GM19035 (cell line): ENCODE measurements at regions not wholly inside any gene's neighbourhood (a gene's known extent, or its start where the extent isn't known, plus 50 kb on each side); places are given as distances from the start of the nearest gene placed in this dataset.
A peak's percentile ranks its signal among the peaks of the same experiment; 100 is the strongest.

Experiments used
- ATAC-seq: cut with Tn5 transposase; IDR thresholded peaks from one replicate; pipeline ENCODE4 v1.9.1; 2021; ENCODE audit not compliant: unreplicated experiment

GRCh38 chr11:80061056-80061455 is 620.2 kb upstream of the TENM4 start:
- ATAC-seq: no peak

DNA sequence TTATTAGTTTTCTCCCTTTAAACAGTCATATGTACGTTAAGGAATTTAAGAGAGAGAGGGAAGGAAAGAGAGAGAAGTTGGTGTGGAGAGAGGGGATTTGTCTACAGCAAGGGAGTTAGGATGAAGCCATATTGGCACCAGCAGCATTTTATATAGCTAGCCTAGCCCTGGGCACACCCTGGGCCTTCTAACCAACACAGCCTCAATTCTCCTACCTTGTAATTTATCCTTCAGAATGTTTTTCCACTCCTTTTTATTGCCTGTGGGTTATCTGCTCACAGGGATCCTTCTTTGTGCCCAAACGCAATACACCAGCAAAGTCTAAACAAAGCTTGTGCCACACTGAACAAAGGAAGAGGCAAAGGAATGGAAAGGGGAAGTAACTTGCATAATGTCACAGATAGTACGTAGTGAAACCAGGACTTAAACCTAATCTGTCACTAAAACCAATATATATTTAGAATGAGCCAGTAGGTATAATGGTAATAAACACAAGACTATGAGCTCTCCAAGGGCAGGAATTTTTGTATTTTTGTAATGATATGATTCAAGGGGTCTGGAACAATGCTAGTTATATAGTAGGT is 613.8 kb upstream of the TENM4 start:
- ATAC-seq: no peak

DNA sequence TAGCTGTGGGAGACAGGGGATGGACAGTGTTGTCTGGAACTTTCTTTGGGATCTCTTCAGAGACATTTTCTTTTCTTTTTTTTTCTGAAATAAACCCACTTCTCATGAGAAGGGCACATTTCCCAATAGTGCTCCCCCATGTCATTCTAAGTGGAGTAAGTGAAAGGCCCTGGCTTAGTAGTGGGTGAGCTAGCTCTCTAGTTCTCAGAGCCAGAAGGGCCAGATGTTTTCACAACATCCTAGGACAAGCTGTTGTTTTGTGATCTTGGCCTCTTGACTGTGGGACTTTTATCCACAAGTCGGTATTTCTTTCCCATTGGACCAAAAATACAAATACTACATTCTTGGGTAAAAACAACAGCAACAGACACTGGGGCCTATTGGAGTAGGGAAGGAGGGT is 607.7 kb upstream of the TENM4 start:
- ATAC-seq: no peak

DNA sequence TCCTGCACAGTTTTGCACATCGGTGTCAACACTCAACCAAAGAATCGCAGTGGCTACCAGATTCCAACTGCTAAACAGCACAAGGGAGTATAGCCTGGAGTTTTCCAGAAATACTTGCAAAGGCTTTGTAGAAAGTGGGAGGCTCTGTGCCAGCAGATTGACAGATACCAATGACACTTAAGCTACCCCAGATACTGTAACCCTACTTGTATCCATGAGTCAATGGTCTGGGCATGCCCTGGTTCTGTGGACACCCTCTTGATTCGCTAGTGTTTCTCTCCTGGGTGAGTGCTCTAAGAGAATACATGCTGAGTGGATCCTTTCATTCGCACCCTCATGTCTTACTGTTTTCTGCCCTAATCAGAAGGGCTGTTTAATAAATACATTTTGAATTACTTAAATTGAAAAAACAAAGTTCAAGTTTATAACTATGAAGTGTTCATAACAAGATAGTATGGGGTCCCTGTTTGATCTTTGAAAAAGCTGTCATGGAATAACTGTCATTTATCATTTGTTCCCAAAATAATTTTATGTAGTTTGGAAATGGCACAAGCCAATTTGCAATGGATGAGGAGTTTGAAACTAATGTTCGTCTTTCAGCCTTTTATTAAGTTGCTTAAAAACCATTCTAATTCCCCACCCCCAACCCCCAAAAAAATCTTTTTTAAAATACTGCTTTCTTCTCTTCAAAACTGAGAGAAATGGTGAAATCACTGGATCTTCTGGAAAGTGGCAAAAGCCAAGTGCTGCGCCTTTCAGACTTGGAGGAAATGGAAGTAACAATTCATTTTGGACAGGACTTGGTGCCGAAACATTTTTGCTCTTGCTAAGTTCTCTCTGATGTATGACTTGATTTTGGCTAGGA is 600.5 kb upstream of the TENM4 start:
- no peak for ATAC-seq

GRCh38 chr11:80034801-80035200 is 594.0 kb upstream of the TENM4 start:
- no peak for ATAC-seq

GRCh38 chr11:80031014-80031600 is 590.3 kb upstream of the TENM4 start:
- ATAC-seq: no peak

GRCh38 chr11:80028998-80029397 is 588.2 kb upstream of the TENM4 start:
- no peak for ATAC-seq

- peak; percentile 59 for ATAC-seq
Measured at GRCh38 chr11:80024119-80024518, 583.3 kb upstream of the TENM4 start.

GRCh38 chr11:80023386-80023785 is 582.6 kb upstream of the TENM4 start:
- no peak for ATAC-seq

DNA sequence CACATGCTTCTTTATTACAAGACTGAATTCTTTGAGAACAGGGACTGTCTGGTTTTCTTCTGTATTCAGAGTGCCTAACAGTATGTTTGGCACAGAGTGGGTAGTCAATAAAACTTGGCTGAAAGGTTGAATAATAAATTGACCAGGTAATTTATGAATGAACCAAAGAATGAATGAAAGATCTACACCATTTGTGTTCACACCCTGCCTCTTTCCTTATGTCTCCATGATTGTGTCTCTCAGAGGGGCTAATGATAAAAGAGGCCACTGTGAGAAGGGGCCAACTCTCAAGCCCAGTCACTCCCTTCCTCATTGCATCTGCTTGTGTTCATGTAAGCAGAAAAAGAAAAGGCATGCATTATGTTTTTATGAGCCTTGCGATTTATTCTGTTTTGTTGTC is 569.7 kb upstream of the TENM4 start:
- no peak for ATAC-seq

DNA sequence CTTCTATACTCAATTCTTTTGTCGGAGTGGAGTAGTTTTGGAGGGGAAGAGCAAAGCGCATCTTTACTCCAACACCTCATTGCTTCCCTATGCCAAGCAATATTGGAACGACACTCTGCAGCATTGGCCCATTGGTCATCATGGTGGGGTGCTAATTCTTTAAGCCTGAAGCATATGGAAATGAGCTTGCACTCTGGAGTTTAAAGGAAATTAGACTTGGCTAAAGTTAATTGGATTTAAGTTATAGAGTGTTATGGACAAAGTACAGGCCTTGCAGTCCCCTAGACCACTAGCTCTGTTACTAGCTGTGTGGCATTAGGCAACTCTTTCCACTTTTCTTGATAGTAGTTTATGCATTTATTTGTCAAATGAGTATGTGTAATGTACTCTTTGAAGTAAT is 568.3 kb upstream of the TENM4 start:
- ATAC-seq: no peak

DNA sequence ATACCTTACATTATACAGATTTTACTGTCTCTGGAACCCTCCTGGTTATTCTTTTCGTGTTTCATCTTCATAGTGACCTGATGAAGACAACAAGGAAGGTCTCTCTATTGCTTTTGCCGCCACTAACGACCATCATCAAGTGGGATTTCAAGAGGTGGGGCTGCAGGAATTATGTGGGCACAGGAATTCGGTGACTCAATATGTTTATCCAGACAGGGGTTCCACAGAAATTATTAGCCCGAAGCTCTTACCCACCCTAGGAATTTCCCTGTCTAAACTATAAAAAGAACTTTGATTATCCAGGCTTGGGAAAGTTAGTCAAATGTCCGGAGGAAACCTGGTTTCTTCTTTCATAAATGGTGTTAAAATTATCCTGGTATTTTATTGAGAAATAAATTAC is 566.8 kb upstream of the TENM4 start:
- ATAC-seq: no peak

- no peak for ATAC-seq
Measured at GRCh38 chr11:79990141-79990540, 549.3 kb upstream of the TENM4 start.

DNA sequence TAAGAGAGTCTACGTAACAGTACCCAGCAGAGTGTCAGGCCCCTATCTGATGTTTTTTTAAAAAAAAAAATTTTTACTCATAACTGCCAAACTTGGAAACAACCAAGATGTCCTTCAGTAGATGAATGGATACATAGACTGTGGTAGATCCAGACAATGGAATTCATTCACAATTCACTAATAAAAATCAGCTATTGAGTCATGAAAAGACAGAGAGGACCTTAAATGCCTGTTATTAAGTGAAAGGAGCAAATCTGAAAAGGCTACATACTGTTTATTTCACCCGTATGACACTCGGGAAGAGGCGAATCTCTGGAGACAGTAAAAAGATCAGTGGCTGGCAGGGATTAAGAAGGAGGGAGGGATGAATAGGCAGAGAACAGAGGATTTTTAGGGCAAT is 541.4 kb upstream of the TENM4 start:
- no peak for ATAC-seq

DNA sequence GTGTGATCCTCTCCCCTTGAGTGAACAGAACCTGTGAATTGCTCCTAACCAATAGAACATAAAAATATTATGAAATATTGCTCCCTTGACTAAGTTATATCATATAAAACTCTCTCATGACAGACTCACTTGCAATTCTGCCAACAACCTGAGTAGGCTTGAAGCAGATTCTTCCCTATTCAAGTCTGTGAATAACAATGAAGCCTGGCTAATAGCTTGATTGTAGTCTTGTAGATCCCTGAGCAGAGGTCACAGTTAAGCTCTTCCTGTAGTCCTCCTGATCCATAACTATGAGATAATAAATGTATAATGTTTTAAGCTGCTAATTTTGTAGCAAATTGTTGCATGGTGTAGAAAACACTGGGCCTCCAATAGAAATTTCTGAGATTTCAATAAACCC is 540.1 kb upstream of the TENM4 start:
- no peak for ATAC-seq

DNA sequence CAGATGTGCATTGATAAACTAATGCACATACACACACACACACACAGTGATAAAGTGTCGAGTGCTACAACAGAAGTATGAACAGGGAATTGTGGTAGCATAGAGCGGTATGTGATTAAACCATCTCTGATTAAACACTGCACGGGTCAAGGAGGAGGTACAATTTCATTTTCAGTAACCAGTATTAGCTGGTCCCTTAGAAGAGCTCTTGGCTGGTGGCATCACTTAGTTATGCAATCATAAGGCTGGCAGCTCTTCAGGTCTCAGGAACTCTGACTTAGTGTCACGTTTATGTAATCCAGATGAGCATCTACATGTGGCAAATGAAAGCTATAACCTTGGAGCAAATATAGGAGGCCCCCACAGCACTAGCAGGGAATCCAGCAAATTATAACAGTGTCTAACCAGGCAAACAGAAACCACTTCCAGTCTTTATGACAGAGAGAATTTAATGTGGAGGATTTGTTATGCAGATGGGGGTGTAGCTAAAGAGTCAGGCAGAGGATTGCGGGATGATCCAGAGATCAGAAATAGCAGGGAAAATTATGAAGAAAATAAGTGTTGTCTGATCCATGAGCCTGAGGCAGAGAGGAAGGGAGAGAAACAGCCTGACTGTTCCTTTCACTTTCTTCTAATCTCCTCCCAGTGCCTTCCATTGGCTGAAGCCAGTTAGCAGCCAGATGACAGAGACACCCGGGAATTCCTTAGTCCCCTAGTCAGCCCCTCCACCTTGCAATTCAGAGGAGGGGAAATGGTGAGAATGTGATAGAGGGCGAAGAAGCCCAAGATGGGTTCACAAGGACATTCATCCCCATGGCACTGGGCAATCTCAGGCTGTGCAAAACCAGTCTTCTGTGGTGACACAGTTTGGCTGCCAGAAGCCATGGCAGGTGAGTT is 533.1 kb upstream of the TENM4 start:
- no peak for ATAC-seq

DNA sequence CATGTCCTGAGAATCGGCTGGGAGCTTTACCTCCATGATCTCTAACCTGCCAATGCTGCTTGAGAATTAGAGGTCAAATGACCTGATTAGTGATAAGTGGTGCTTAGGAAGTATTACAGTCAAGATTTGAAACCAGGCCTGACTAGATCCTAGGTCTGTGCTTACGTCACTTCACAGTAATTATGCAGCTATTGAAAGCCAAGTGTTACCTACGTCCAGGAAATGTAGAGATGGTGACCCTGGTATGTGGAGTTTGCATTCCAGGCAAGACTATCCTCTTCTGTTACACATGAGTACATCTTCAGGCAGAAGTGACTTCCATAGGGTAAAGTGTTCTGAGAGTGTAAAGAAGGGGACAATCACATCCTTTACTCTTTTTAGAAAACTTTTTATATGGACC is 530.4 kb upstream of the TENM4 start:
- ATAC-seq: no peak

DNA sequence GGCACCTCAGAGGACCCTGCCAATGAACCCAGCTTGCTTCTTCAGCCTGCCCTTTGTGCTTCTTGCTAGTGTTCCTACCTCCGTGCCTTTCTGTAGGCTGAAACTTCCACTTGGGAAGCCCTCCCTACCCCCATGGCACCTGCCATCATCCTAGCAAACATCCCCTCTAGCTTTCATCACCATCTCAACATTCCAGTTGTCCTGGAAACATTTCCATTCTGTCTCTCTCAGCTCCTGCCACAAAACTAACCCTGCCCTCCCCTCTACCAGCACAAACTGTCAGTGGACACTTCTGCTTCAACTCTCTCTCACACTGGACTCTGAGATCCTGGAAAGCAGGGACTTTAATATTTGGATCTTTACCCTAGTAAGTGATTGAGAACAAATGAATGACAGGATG is 525.8 kb upstream of the TENM4 start:
- ATAC-seq: no peak

DNA sequence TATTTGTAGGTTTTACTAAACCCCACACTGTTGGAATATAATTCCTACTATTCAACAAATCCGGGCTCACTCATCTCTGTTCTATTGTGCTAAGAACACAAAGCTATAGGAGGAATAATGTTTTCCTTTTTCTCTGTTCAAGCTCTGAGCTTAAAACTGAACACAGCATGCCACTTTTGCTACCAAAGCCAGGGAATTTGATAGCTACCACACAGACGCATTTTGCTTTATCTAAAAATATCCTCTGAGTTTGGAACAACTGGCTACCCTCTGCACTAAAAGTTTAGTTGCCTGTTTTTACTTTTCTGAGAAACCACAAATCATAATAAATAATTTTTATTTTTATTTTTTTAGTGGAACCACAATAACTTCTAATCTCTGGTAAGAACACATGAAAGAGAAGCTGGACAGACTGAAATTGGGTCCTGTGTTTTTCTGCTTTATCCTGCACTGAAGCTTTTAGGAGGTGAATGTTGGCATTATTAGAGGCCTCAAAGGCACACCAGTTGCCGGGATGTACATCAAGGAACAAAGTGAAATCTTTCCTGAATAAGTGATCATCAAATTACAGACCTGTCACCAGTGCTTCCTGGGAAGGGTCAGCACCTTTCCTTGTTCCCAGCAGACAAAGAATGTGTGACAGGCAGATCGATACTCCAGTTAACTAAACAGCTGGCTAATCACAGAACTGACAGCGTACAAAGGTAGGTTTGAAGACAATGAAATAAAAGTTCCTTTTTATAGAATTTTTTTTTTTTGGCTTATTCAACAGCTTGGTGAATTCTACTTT is 523.2 kb upstream of the TENM4 start:
- ATAC-seq: no peak

GRCh38 chr11:79960461-79960860 is 519.6 kb upstream of the TENM4 start:
- ATAC-seq: no peak

DNA sequence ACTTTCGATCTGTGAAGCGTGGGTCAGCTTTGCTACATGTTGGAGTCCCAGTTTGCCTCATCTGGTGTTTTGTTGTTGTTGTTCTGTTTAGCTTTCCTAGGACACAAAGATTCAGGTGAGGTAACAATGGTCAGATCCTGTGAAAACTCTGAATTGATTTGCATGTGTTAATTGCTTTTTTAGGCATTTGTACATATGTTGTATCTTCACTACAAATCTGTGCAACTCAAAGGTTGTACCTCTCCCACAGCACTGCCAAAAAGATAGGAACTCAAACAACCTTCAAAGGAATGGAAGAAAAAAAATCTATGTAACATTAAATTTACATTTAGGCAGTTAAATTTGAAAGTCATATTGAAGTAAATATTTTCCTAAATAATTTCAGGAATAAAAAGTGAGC is 518.5 kb upstream of the TENM4 start:
- no peak for ATAC-seq
